Hindlimb muscle (tissue), 1 donor: ENCODE measurements at regions not wholly inside any gene's neighbourhood (a gene's known extent, or its start where the extent isn't known, plus 50 kb on each side); places are given as distances from the start of the nearest gene placed in this dataset.

Source experiments
- DNase-seq: peaks from one replicate; pipeline ENCODE4 v3.0.0-alpha.2; 2013

- DNase-seq, result no peak
Measured at GRCh38 chr6:134480593-134480992, 162.7 kb upstream of the SGK1 start.

- no peak for DNase-seq
Measured at GRCh38 chr6:134478764-134479399, 161.0 kb upstream of the SGK1 start.

GRCh38 chr6:134477991-134478635 is 160.2 kb upstream of the SGK1 start:
- no peak for DNase-seq

- DNase-seq, result no peak
Measured at GRCh38 chr6:134474955-134475354, 157.0 kb upstream of the SGK1 start.

- no peak for DNase-seq
Measured at GRCh38 chr6:134472661-134473060, 154.7 kb upstream of the SGK1 start.

- DNase-seq, result no peak
Measured at GRCh38 chr6:134472046-134472445, 154.1 kb upstream of the SGK1 start.

- no peak for DNase-seq
Measured at GRCh38 chr6:134470457-134470975, 152.6 kb upstream of the SGK1 start.

- DNase-seq, result no peak
Measured at GRCh38 chr6:134469702-134470456, 152.0 kb upstream of the SGK1 start.

GRCh38 chr6:134468633-134469032 is 150.7 kb upstream of the SGK1 start:
- DNase-seq, result no peak

GRCh38 chr6:134467620-134468019 is 149.7 kb upstream of the SGK1 start:
- no peak for DNase-seq

GRCh38 chr6:134466771-134467525 is 149.0 kb upstream of the SGK1 start:
- no peak for DNase-seq

GRCh38 chr6:134464690-134465411 is 146.9 kb upstream of the SGK1 start:
- no peak for DNase-seq

GRCh38 chr6:134458857-134459657 is 141.1 kb upstream of the SGK1 start:
- no peak for DNase-seq

- no peak for DNase-seq
Measured at GRCh38 chr6:134457941-134458340, 140.0 kb upstream of the SGK1 start.

GRCh38 chr6:134456226-134456625 is 138.3 kb upstream of the SGK1 start:
- no peak for DNase-seq

- DNase-seq, result no peak
Measured at GRCh38 chr6:134455319-134455718, 137.4 kb upstream of the SGK1 start.

- no peak for DNase-seq
Measured at GRCh38 chr6:134454794-134455193, 136.9 kb upstream of the SGK1 start.

- no peak for DNase-seq
Measured at GRCh38 chr6:134453792-134454510, 136.0 kb upstream of the SGK1 start.

GRCh38 chr6:134452906-134453305 is 135.0 kb upstream of the SGK1 start:
- DNase-seq, result no peak

GRCh38 chr6:134451529-134451928 is 133.6 kb upstream of the SGK1 start:
- DNase-seq, result no peak

GRCh38 chr6:134449781-134450180 is 131.9 kb upstream of the SGK1 start:
- no peak for DNase-seq
